AG09319 (cell line): ENCODE measurements at regions not wholly inside any gene's neighbourhood (a gene's known extent, or its start where the extent isn't known, plus 50 kb on each side); places are given as distances from the start of the nearest gene placed in this dataset.

Experiments
- DNase-seq: peaks from one replicate; pipeline ENCODE4 v3.0.0-alpha.2; 2010; ENCODE audit warnings: low read depth; ENCODE audit errors: extremely low read depth
- TF ChIP-seq, protein P1 (sequence below): IDR thresholded peaks from 2 replicates; pipeline ENCODE4 v1.5.1; 2011; ENCODE audit warnings: low read depth, mild to moderate bottlenecking, inconsistent platforms, low read length, moderate library complexity

GRCh38 chr12:87378526-87378925, 650.7 kb downstream of the C12orf50 start:
- TF ChIP-seq, protein P1, sequence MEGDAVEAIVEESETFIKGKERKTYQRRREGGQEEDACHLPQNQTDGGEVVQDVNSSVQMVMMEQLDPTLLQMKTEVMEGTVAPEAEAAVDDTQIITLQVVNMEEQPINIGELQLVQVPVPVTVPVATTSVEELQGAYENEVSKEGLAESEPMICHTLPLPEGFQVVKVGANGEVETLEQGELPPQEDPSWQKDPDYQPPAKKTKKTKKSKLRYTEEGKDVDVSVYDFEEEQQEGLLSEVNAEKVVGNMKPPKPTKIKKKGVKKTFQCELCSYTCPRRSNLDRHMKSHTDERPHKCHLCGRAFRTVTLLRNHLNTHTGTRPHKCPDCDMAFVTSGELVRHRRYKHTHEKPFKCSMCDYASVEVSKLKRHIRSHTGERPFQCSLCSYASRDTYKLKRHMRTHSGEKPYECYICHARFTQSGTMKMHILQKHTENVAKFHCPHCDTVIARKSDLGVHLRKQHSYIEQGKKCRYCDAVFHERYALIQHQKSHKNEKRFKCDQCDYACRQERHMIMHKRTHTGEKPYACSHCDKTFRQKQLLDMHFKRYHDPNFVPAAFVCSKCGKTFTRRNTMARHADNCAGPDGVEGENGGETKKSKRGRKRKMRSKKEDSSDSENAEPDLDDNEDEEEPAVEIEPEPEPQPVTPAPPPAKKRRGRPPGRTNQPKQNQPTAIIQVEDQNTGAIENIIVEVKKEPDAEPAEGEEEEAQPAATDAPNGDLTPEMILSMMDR: no peak
- no peak for DNase-seq

GRCh38 chr12:87376722-87377121, 652.5 kb downstream of the C12orf50 start:
- DNase-seq: no peak
- TF ChIP-seq, protein P1: no peak

DNA sequence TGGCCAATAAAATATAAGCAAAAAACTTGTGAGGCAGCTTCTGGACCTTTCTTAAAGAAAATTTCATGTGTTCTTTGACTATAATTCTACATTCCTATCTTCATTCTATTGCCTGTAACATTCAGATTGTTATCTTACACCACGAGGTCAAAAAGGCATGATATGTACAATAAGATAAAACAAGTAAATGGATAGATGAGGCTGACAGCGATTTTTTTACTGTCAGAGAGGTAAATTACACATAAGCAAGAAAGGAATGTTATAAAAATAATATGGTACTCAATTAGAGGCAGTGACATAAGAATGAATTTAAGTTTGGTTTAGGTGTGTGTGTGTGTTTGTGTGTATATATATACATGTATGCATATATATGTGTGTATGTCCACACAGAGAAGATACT, 660.0 kb downstream of the C12orf50 start:
- TF ChIP-seq, protein P1: no peak
- DNase-seq: no peak

- TF ChIP-seq, protein P1: no peak
- no peak for DNase-seq
Observed at GRCh38 chr12:87368259-87368658, 660.9 kb downstream of the C12orf50 start.

- TF ChIP-seq, protein P1: no peak
- no peak for DNase-seq
Observed at GRCh38 chr12:87365423-87365822, 663.8 kb downstream of the C12orf50 start.

DNA sequence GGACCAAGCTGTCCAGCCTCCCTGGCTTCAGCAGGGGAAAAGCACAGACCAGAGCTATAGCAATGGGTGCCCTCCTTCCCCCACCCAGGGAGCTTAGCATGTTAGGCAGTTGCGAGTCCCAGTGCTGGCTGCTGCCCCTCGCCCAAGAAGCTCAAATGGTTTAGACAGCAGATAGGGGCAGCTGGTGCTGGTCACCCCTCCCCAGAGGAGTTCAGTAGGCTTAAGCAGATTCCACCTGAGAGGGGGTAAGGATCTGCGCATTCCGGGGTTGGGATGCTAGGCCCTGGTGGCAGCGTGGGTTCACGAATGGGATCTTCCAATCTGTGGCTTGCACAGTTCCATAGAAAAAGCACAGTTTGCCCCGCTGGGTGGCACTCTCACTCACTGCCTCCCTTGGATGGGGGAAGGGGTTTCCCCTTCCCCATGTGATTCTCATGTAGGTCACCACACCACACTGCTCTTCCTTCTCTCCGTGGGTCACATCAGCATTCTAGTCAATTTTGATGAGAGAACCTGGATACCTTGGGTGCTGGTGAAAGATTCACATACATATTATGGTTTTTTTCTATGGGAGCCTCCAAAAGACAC, 665.6 kb downstream of the C12orf50 start:
- no peak for DNase-seq
- TF ChIP-seq, protein P1: no peak

GRCh38 chr12:87349681-87350080, 679.5 kb downstream of the C12orf50 start:
- DNase-seq: no peak

More at GRCh38 chr12:87349681-87350080, 679.5 kb downstream of the C12orf50 start:
- TF ChIP-seq, protein P1: no peak
